Lung (tissue), 11 donors: ENCODE measurements at regions not wholly inside any gene's neighbourhood (a gene's known extent, or its start where the extent isn't known, plus 50 kb on each side); places are given as distances from the start of the nearest gene placed in this dataset.

Source experiments
- ATAC-seq: fragments of 200-7000 bp; cut with Tn5 transposase; one replicate; pipeline ENCODE4 v1.9.1; 2020; ENCODE audit warnings: moderate number of reproducible peaks; ENCODE audit not compliant: insufficient read depth, low FRiP score
- DNase-seq, 3 donors: peaks; one replicate each; pipeline ENCODE4 v3.0.0-alpha.2; 2013 to 2017
- H3K27ac ChIP-seq, 2 donors: one replicate each; pipeline ENCODE4 v1.5.1; 2013; ENCODE audit warnings: mild to moderate bottlenecking in 2 of 2, moderate library complexity in 2 of 2, control low read depth in 1 of 2, inconsistent platforms in 1 of 2, low read depth in 1 of 2, low read length in 1 of 2
- H3K27me3 ChIP-seq, 3 donors: one replicate each; pipeline ENCODE4 v1.5.1; 2013; ENCODE audit warnings: low read length in 2 of 3; ENCODE audit not compliant: control insufficient read depth in 3 of 3, insufficient read depth in 3 of 3
- H3K36me3 ChIP-seq, 4 donors: one replicate each; pipeline ENCODE4 v1.5.1; 2013; ENCODE audit warnings: low read length in 4 of 4, mild to moderate bottlenecking in 1 of 4, moderate library complexity in 1 of 4; ENCODE audit not compliant: control insufficient read depth in 4 of 4, insufficient read depth in 4 of 4
- H3K4me1 ChIP-seq, 5 donors: one replicate each; pipeline ENCODE4 v1.5.1; 2013; ENCODE audit warnings: low read length in 5 of 5, mild to moderate bottlenecking in 2 of 5, moderate library complexity in 1 of 5; ENCODE audit not compliant: control insufficient read depth in 5 of 5, insufficient read depth in 5 of 5
- H3K4me3 ChIP-seq: one replicate; pipeline ENCODE4 v1.5.1; 2013; ENCODE audit warnings: mild to moderate bottlenecking, control low read depth, moderate library complexity
- H3K9ac ChIP-seq, 2 donors: one replicate each; pipeline ENCODE4 v1.5.1; 2013; ENCODE audit warnings: low read length in 2 of 2, control low read depth in 1 of 2; ENCODE audit not compliant: insufficient read depth in 1 of 2
- H3K9me3 ChIP-seq, 4 donors: one replicate each; pipeline ENCODE4 v1.5.1; 2013; ENCODE audit warnings: low read length in 3 of 4, mild to moderate bottlenecking in 1 of 4, moderate library complexity in 1 of 4; ENCODE audit not compliant: control insufficient read depth in 4 of 4, insufficient read depth in 3 of 4
- CTCF ChIP-seq: IDR thresholded peaks from 2 replicates; pipeline ENCODE4 v1.5.1; 2012; ENCODE audit warnings: mild to moderate bottlenecking; ENCODE audit errors: control extremely low read depth, extremely low read depth
- WGBS, 2 donors: extraction: QIAGEN DNeasy Blood & Tissue Kit; methylation state at CpG; one replicate each; pipeline ENCODE4 v1.1.7; 2013; 5-methylcytosine and 5-hydroxymethylcytosine counted together
- donor health status: control.
- donor health status: control.
- donor health status: Bipolar disorder and iron deficiency.
- donor health status: healthy.
- donor health status: DM: yes; HTN: yes; CAD: no.

DNA sequence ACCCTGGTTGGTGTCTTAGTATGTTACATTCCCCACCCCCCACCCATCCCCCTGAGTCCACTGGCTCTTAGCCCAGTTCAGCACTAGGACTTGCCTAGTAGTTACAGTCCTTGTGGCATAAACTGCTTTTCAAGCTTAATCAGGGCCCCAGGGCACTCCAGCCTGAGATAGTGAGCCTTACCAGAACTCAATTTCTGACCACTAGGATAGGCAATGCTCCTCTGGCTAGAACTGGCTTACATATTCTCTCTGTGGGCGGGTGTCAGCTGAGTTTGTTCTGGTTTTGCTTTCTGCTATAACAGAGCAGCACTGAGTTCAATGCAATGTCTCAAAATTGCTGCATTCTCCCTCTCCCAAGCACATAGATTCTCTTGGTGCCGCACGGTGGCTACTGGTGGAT lies 391.4 kb upstream of the DIPK2B start:
- Histone ChIP-seq H3K27me3 (no peaks in the 10 kb centered on the region), H3K4me1 (no peaks in the 10 kb centered on the region), H3K9ac (no peak overlapping the region), H3K27ac (no peak overlapping the region), H3K9me3 (peaks cover 0 to 7% (median 1%) of the 10 kb centered on the region in 4 donors), H3K4me3 (no peak overlapping the region), H3K36me3 (no peaks in the 10 kb centered on the region)
- TF ChIP-seq CTCF = no peak
- 74 to 97% methylated on average over 3 of the region's 3 CpGs for WGBS, 2 donors
- peak in 1 of 3 donors; percentile 4 for DNase-seq
- ATAC-seq = no peak

DNA sequence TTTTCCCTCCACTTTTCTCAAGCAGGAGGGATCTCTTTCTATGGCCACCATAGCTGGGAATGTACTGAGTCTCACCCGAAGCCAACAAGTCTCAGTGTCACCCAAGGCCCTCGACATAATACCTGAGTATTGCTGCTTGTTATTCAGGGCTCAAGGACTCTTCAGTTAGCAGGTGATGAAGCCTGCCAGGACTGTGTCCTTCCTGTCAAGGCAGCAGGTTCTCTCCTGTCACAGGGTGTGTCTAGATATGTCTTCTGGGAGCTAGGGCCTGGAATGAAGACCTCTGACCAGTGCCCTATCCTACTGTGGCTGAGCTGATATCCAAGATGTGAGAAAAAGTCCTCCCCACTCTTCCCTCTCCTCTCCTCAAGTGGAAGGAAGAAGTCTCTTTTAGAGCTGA lies 391.0 kb upstream of the DIPK2B start:
- Histone ChIP-seq H3K27me3 (no peaks in the 10 kb centered on the region), H3K9me3 (peaks cover 0 to 7% (median 1%) of the 10 kb centered on the region in 4 donors), H3K4me3 (no peak overlapping the region), H3K36me3 (no peaks in the 10 kb centered on the region), H3K4me1 (no peaks in the 10 kb centered on the region), H3K27ac (no peak overlapping the region), H3K9ac (no peak overlapping the region)
- no peak for TF ChIP-seq CTCF
- ATAC-seq = no peak
- DNase-seq = no peak
- 55 to 80% methylated on average over 2 of the region's 2 CpGs for WGBS, 2 donors

DNA sequence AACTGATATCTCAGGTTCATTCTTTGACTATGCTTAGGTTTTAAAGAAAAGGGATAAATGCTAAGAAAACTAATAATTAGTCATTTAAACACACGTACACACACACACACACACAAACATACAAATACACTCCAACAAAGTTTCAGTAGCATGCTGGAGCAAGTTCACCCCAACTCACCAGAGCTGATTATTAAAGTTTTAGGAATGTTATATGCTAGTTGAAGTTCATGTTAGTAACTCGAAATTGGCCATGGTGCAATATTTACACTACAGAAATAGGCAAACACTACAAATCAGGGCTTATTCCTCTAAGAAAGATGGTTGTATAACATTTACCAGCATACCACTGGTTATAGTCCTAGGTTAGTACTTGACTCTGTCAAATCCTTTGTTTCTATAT lies 384.0 kb upstream of the DIPK2B start:
- 46 to 82% methylated on average over 2 of the region's 2 CpGs for WGBS, 2 donors
- Histone ChIP-seq H3K27me3 (peaks cover 0 to 2% (median 0%) of the 10 kb centered on the region in 3 donors), H3K9me3 (peaks cover 0 to 16% (median 4%) of the 10 kb centered on the region in 4 donors), H3K4me3 (no peak overlapping the region), H3K36me3 (no peaks in the 10 kb centered on the region), H3K4me1 (no peaks in the 10 kb centered on the region), H3K9ac (no peak overlapping the region), H3K27ac (no peak overlapping the region)
- DNase-seq (no peak), ATAC-seq (no peak)
- no peak for TF ChIP-seq CTCF

DNA sequence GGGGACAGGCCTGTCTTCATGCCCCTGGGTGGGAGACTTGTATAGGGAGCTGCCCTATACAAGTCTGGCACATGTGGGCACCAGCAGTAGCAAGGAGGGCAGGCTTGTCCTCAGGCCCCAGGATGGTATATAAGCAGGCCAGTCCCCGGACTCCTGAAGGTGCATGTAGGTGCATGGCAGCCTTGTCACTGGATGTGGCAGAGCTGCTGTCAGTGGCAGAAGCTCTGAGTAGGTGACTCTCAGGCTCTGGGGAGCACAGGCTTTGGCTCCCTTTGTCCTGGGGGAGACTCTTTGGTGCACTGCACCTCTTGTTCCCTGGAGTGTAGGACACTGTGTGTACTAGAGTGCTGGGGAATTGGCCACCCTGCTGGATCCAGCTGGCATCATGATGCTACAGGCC lies 376.7 kb upstream of the DIPK2B start:
- H3K4me3 ChIP-seq = no peak overlapping the region
- no peak for TF ChIP-seq CTCF
- no peak for ATAC-seq
- DNase-seq = no peak
- peaks cover 0 to 13% (median 6%) of the 10 kb centered on the region in 4 donors for H3K9me3 ChIP-seq
- no peaks in the 10 kb centered on the region for H3K27me3 ChIP-seq
- no peak overlapping the region for H3K27ac ChIP-seq
- H3K36me3 ChIP-seq = no peaks in the 10 kb centered on the region
- H3K4me1 ChIP-seq = no peaks in the 10 kb centered on the region
- WGBS, 2 donors = 92 to 100% methylated on average over 1 of the region's 1 CpG
- no peak overlapping the region for H3K9ac ChIP-seq
